ENCODE measurements at regions not wholly inside any gene's neighbourhood (a gene's known extent, or its start where the extent isn't known, plus 50 kb on each side); places are given as distances from the start of the nearest gene placed in this dataset.
"Not testable (repeated sequence)": the region's sequence is repeated elsewhere in the genome, so short reads cannot be mapped to it uniquely, and the experiment has no call there.

- no peak for DNase-seq
Measured at GRCh38 chr5:167295681-167296005, 995.8 kb upstream of the WWC1 start.

DNA sequence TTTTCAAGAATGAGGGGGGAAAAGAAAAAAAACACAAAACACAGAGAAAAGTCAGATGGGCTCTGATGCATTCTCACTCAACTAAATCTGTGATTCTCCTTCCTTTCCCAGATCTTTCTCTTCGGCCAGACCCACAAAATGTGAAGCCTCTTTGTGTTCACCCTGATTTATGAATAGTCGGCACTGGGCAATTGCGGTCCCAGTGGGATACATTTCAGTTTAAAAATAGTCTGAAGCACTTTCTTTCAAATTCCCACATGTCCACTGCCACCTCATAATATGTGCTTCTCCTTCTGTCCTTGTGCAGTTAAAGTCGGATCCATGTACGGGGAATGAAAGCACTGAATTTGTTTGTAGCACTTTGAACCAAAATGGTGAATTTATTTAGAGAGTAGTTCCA, 995.4 kb upstream of the WWC1 start:
- no peak for DNase-seq

- DNase-seq = no peak
Measured at GRCh38 chr5:167296661-167297060, 994.8 kb upstream of the WWC1 start.

GRCh38 chr5:167299861-167300260, 991.6 kb upstream of the WWC1 start:
- DNase-seq = not testable (repeated sequence)

- no peak for DNase-seq
Measured at GRCh38 chr5:167303582-167303981, 987.9 kb upstream of the WWC1 start.

- DNase-seq = no peak
Measured at GRCh38 chr5:167304834-167305469, 986.5 kb upstream of the WWC1 start.

- DNase-seq = no peak
Measured at GRCh38 chr5:167305591-167306213, 985.7 kb upstream of the WWC1 start.

GRCh38 chr5:167307042-167307441, 984.4 kb upstream of the WWC1 start:
- DNase-seq = no peak

- no peak for DNase-seq
Measured at GRCh38 chr5:167308466-167308865, 983.0 kb upstream of the WWC1 start.

- no peak for DNase-seq
Measured at GRCh38 chr5:167309941-167310517, 981.4 kb upstream of the WWC1 start.

- DNase-seq = no peak
Measured at GRCh38 chr5:167311340-167311739, 980.1 kb upstream of the WWC1 start.

DNA sequence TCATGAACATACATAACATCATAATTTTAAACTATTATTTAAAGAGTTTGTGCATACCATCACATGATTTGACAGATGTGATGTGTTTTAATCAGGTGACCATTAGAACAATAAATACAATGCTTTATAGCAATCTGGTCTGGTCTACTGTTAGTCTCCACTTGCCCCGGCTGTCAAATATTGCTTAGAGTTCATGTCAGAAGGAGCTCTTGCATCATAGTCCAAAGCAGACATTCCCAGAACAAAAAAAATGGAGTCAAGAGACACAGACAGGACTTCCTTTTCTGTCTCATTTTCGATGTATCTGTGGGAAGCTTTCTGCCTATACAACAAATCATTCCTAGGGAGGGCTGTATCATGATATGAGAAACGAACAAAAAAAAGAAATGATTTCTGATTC, 979.2 kb upstream of the WWC1 start:
- no peak for DNase-seq

DNA sequence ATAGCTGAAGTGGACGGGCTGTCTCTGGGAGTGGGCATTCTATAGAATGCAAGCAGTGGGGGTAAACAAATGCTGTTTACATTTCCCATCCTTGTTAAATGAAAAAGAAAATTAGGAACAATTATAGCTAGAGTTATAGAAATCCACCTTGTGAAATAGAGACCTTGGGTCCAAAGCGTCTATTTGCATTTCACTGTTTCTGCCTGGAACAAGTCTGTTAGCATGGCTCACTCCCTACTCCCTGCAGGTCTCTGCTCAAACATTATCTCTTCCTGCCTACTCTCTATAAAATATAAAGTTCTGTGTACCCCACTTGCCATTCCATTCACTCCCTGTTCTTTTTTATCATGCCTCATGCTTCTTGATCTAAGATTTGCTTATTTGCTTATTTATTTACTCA, 975.7 kb upstream of the WWC1 start:
- DNase-seq = no peak

DNA sequence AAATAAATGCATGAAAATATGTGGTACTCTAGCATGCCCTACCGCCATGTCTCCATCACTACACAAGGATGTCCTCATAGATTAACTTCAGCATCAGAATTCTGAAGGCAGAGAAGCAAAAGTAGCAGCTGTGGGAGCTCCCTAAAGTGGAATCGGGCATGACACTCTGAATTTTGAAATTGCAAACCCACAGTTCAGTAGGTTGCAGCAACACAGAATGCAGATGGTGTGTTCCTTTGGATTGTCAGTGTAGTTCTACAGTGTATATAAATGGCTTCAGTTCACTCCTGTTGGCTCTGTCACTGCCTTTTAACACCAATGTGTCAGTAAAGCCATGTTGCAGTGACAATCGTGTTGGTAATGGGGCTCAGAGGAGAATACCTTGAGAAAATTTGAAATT, 973.6 kb upstream of the WWC1 start:
- DNase-seq = no peak

GRCh38 chr5:167319243-167319642, 972.2 kb upstream of the WWC1 start:
- DNase-seq = no peak

DNA sequence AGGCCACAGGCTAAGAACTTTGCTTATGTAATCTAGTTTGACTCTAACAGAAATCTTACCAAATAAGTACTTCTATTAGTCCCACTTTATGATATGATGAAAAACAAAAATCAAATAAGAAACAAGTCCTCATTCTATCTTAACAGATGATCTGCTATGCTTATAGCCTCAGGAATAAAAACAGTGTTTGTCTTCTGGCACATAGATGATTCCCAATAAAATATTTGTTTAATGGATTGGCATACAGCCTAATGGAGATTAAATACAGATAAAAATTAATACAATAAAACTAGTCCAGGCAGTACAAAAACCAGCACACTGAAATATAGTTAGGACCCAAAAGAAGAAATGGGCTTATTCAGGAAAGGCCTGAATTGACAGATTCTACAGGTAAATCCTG, 971.4 kb upstream of the WWC1 start:
- DNase-seq = no peak

DNA sequence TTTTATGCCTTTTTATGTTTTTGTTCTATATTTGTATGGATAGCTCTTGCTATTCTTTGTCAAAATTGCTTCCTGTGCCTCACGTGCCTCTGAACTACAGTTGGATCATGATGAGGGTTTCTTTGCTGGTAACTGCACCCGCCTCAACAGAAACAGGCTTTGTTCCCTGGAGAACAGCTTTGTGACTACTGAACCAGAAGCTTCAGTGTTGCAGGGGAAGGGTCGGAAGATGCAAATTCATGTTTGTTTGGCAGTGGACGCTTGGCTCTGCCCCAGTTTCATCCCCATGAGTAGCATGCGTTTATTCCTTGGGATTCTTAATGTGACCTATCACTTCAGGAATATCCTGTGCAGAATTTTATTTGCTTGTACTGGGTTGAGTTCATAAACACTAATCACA, 959.1 kb upstream of the WWC1 start:
- DNase-seq = no peak

GRCh38 chr5:167336161-167336560, 955.3 kb upstream of the WWC1 start:
- DNase-seq = no peak

DNA sequence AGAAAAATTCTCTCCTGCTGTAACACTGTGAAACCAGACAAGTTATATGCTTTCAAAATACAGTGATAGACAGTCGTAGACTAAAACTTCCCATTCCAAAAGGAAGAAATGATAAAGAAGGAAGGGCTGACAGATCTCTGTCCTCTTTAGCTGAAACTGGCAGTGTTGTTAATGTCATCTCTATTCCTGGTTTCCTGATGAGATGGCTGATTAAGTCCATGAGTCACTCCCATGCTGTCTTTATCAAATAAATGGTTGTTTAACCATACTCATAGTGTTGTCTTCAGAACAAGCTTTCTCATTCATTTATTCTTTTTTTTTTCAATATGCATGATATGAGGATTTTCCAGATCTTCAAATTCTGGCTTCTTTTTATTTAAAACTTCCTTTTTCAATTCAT, 952.2 kb upstream of the WWC1 start:
- no peak for DNase-seq

DNA sequence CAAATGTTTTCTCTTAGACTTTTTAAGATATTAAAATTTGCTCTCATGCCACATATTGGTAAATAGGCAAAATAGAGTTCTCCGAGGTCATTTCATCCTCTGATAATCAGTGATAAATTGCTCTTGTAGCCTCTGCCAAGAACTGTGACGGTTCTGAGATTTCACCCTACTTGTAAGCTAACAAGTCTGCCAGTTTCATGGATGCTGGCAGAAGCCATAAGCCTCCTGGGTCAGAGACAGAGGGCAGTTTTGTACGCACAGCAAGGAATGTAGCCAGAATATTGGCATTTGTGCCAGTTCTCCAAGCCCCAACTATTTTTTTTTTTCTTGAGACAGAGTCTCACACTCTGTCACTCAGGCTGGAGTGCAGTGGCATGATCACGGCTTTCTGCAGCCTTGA, 945.0 kb upstream of the WWC1 start:
- DNase-seq = no peak

DNA sequence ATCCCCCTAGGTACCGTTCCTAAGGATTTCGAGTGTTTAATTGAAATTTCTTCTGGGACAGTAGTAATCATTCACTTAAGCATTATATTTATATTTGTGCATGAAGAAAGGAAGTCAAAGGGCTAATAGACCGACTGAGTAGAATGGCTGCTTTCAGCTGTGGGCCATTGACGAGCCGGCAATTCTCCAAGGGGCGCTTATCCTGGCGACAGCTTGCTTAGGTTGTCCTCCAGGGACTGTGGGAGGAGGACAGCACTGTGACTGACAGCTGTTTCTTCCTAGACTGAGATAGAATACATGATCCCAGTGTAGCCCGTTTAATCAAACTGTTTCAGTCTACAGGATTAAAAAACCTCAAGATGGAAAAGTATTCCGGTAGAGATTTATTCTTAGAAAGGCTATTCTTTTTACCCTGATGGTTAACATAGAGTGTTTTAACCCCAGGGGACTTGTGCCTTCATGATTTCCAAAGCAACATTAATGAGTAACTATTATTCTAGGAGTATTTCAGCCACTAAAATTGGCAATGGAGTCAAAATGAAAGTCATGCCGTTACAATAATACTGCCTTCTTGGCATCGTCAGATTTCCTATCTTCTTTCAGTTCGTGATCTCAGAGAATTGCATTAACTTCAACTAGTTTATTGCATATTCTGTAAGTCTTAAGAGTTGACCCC, 943.1 kb upstream of the WWC1 start:
- DNase-seq = no peak

DNA sequence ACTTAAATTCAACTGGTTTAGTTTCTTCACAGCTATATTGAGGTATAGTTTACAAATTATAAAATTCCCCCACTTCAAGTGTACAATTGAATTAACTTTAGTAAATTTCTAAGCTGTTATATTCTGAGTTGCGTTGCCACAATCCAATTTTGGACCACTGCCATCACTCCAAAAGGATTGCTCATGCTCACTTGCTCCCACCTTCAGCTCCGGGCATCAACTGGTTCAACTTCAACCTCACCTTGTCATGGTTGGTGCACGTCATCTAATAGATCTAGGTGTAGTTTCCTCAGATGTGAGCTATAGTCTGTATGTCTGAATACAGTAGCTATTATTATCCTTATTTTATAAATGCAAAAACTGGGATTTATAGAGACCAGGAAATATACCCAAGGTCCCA, 942.5 kb upstream of the WWC1 start:
- DNase-seq = no peak

DNA sequence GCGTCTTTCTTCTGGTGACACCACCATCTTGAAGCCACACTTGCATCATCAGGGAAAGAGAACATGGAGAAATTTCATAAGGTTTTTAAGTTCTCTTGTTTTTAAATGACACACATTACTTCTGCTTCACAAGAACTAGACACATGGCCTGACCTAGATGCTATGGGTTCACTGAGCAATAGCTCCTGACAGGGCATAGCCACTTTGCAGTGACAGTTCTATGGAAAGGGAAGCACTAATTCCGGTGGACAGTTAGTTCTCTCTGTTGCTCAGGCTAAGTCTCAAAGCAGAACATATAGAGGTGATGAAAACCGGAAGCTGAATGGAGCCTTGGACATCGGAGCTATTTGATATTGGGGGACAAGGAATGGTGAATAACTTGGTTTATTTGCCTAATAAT, 940.1 kb upstream of the WWC1 start:
- no peak for DNase-seq

DNA sequence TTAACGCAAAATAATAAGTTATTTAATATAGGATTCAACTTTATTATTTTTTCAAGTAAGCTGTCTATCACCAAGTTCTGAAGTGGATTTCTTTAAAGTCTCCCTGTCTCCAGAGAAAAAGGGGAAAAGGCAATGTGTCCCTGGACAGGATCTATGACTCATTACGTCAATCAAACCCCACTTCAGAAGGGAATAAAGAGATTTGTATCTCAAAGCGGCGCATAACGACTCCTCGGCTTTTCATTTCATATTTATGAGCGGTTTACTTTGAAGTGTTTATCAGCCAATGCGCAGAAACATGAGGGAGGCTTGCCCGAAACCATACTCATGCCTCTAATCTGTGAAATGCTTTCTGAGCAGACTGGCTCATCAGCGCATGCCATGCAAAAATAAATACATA, 938.6 kb upstream of the WWC1 start:
- DNase-seq = no peak

DNA sequence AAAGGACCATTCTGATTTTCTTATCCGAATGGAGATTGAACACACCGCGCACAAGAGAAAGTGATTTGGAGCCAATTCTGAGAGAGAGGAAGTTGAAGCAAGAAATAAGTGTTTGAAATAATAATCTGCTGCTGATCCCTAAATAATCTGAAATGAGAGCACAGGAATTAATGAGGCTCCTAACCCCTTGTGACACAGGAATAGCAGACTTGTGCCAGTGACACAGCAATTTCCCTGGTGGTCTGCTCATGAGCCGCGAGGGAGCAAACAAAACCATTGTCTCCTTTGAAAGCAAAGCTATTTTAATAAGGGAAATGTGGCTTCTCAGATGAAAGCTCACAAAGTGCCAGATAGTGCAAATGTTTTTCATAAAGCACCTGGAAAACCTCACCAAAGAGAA, 936.1 kb upstream of the WWC1 start:
- no peak for DNase-seq

Measured in CD4-positive, alpha-beta T cell treated with Interleukin-17A for 1 hour (primary cell).